Transverse colon (tissue), 3 donors: ENCODE measurements at regions not wholly inside any gene's neighbourhood (a gene's known extent, or its start where the extent isn't known, plus 50 kb on each side); places are given as distances from the start of the nearest gene placed in this dataset.

Experiments
- CTCF ChIP-seq, 5 experiments: fragments of 200-600 bp in 3 of 5; fragments of 450-650 bp in 2 of 5; sonication (generic) in 3 of 5; IDR thresholded peaks; 1 replicate in 2 of 5; 2 replicates in 3 of 5; pipeline ENCODE4 v1.5.1; 2016 to 2017; ENCODE audit warnings: antibody characterized with exemption in 5 of 5, inconsistent platforms in 3 of 5, mild to moderate bottlenecking in 2 of 5, moderate library complexity in 1 of 5
- EP300 ChIP-seq: sonication (generic); formaldehyde crosslinking; IDR thresholded peaks from one replicate; pipeline ENCODE4 v1.6.1; 2017; ENCODE audit warnings: antibody characterized with exemption, low read depth
- POLR2A ChIP-seq: fragments of 450-650 bp; IDR thresholded peaks from one replicate; pipeline ENCODE4 v1.6.1; 2016; ENCODE audit warnings: antibody characterized with exemption, mild to moderate bottlenecking, moderate library complexity

DNA sequence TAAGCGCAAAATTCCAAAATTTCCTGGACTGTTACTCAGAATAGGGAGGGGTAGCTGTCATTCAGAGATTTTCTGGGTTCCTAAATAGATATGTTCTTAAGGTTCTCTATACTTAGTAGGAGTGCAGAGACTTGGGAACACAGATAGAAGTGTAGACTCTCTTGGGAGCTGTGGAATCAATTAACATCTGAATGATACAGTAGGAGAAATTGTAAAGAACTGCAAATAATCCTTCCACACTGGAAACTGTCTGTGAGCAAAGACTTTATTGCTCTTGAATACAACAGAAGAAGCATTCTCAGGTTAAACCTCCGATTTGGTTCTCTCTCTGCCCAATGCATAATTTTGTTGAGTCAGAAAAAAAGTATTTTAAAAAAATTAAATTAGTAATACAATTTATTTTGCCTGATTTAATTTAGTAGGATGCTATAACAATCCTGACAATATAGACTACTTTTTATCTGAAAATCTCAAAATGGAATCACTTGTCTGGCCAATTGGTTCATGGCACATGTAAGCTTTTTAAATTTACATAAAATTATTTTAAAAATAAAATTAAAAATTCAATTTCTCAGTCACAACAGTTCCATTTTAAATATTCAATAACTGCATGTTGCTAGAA, 1754.3 kb downstream of the PLA2G4A start:
- TF ChIP-seq POLR2A (no peak), CTCF (IDR thresholded peaks at IDR 0.05) (no peak), EP300 (no peak)
